ENCODE measurements at regions not wholly inside any gene's neighbourhood (a gene's known extent, or its start where the extent isn't known, plus 50 kb on each side); places are given as distances from the start of the nearest gene placed in this dataset.

GRCh38 chr15:36527235-36528162 lies 51.9 kb upstream of the CDIN1 start:
- Histone ChIP-seq H3K27ac (ENCODE audit: low read length) (no peak overlapping the region), H3K4me1 (ENCODE audit: insufficient read depth, low read length) (no peaks in the 10 kb centered on the region), H3K9ac (ENCODE audit: low read depth, low read length) (no peak overlapping the region), H4K20me1 (ENCODE audit: insufficient read depth, low read length) (no peaks in the 10 kb centered on the region), H3K9me3 (ENCODE audit: insufficient read depth, low read length, severe bottlenecking) (no peaks in the 10 kb centered on the region), H3K27me3 (ENCODE audit: insufficient read depth, low read length, poor library complexity) (no peaks in the 10 kb centered on the region), H3K36me3 (ENCODE audit: insufficient read depth, low read length) (no peaks in the 10 kb centered on the region), H3K79me2 (ENCODE audit: insufficient read depth, low read length) (no peaks in the 10 kb centered on the region), H2AFZ (ENCODE audit: low read depth, low read length) (no peak overlapping the region), H3K4me2 (ENCODE audit: insufficient read depth, low read length) (no peak overlapping the region), H3K4me3 (ENCODE audit: low read depth in 1 of 2, low read length in 2 of 2) (no peak overlapping the region)
- DNase-seq (no peak), ATAC-seq (ENCODE audit: insufficient read depth, low read depth) (no peak)
- no peak for TF ChIP-seq EZH2 (IDR thresholded peaks at IDR 0.05; ENCODE audit: borderline replicate concordance, low read depth, low read length, severe bottlenecking)
- TF ChIP-seq CTCF (IDR thresholded peaks at IDR 0.05; ENCODE audit: borderline replicate concordance, extremely low read depth, low read length, poor library complexity, severe bottlenecking), result no peak

- Histone ChIP-seq H3K4me2 (ENCODE audit: insufficient read depth, low read length) (no peak overlapping the region), H2AFZ (ENCODE audit: low read depth, low read length) (no peak overlapping the region), H3K36me3 (ENCODE audit: insufficient read depth, low read length) (no peaks in the 10 kb centered on the region), H3K4me3 (ENCODE audit: low read depth in 1 of 2, low read length in 2 of 2) (no peak overlapping the region), H3K9ac (ENCODE audit: low read depth, low read length) (no peak overlapping the region), H3K27ac (ENCODE audit: low read length) (no peak overlapping the region), H3K9me3 (ENCODE audit: insufficient read depth, low read length, severe bottlenecking) (no peaks in the 10 kb centered on the region), H4K20me1 (ENCODE audit: insufficient read depth, low read length) (no peaks in the 10 kb centered on the region), H3K27me3 (ENCODE audit: insufficient read depth, low read length, poor library complexity) (no peaks in the 10 kb centered on the region), H3K4me1 (ENCODE audit: insufficient read depth, low read length) (no peaks in the 10 kb centered on the region), H3K79me2 (ENCODE audit: insufficient read depth, low read length) (no peaks in the 10 kb centered on the region)
- DNase-seq (no peak), ATAC-seq (ENCODE audit: insufficient read depth, low read depth) (no peak)
- no peak for TF ChIP-seq EZH2 (IDR thresholded peaks at IDR 0.05; ENCODE audit: borderline replicate concordance, low read depth, low read length, severe bottlenecking)
- no peak for TF ChIP-seq CTCF (IDR thresholded peaks at IDR 0.05; ENCODE audit: borderline replicate concordance, extremely low read depth, low read length, poor library complexity, severe bottlenecking)
Observed at GRCh38 chr15:36529296-36530011, 50.0 kb upstream of the CDIN1 start.

Data from DND-41 (cell line).